CD4-positive, alpha-beta memory T cell (primary cell): ENCODE measurements at regions not wholly inside any gene's neighbourhood (a gene's known extent, or its start where the extent isn't known, plus 50 kb on each side); places are given as distances from the start of the nearest gene placed in this dataset.

ENCODE experiments used
- CTCF ChIA-PET: fragments of 350-600 bp; sonication (Branson Sonifier 250); formaldehyde crosslinking; loops from one replicate; lab custom pipeline; 2021; ENCODE audit warnings: inconsistent platforms; ENCODE audit not compliant: partially characterized antibody; lab: Charles Lee
- POLR2A ChIA-PET: fragments of 350-600 bp; sonication (Branson Sonifier 250); formaldehyde crosslinking; loops from one replicate; lab custom pipeline; 2021; ENCODE audit not compliant: partially characterized antibody; lab: Charles Lee
- DNase-seq, 5 donors: peaks; one replicate each; pipeline versions ENCODE4 v3.0.0 to v3.0.0-alpha.2; 2020 to 2022; ENCODE audit warnings: mixed read lengths in 1 of 5
- H3K27ac ChIP-seq: one replicate; pipeline ENCODE4 v1.7.0; 2013; ENCODE audit warnings: low read depth, low read length
- H3K27me3 ChIP-seq: 2 replicates; pipeline ENCODE4 v1.7.0; 2013; ENCODE audit warnings: mild to moderate bottlenecking, low read length, moderate library complexity; ENCODE audit not compliant: insufficient read depth
- H3K36me3 ChIP-seq: 2 replicates; pipeline ENCODE4 v1.7.0; 2013; ENCODE audit warnings: mild to moderate bottlenecking, low read length, moderate library complexity; ENCODE audit not compliant: insufficient read depth
- H3K4me1 ChIP-seq: 2 replicates; pipeline ENCODE4 v1.7.0; 2013; ENCODE audit warnings: mild to moderate bottlenecking, low read length, moderate library complexity; ENCODE audit not compliant: insufficient read depth
- H3K4me3 ChIP-seq, 2 donors: one replicate each; pipeline ENCODE4 v1.7.0; 2013; ENCODE audit warnings: low read length in 2 of 2, mild to moderate bottlenecking in 1 of 2
- H3K9me3 ChIP-seq, 2 donors: one replicate each; pipeline ENCODE4 v1.7.0; 2013; ENCODE audit warnings: low read length in 2 of 2, control low read depth in 1 of 2; ENCODE audit not compliant: control insufficient read depth in 1 of 2
- H3K27ac Mint-ChIP-seq, 7 donors: one replicate each; pipeline ENCODE4 v1.8.0; 2020 to 2021; ENCODE audit warnings: mixed read lengths in 7 of 7, mild to moderate bottlenecking in 6 of 7, inconsistent platforms in 3 of 7, moderate library complexity in 3 of 7
- H3K27me3 Mint-ChIP-seq, 2 donors: one replicate each; pipeline ENCODE4 v1.8.0; 2020 to 2021; ENCODE audit warnings: mixed read lengths in 2 of 2
- H3K36me3 Mint-ChIP-seq, 2 donors: one replicate each; pipeline ENCODE4 v1.8.0; 2020 to 2021; ENCODE audit warnings: mixed read lengths in 2 of 2, inconsistent platforms in 1 of 2, mild to moderate bottlenecking in 1 of 2
- H3K4me1 Mint-ChIP-seq, 4 donors: one replicate each; pipeline ENCODE4 v1.8.0; 2020 to 2021; ENCODE audit warnings: mixed read lengths in 4 of 4, mild to moderate bottlenecking in 1 of 4
- H3K4me3 Mint-ChIP-seq, 8 donors: one replicate each; pipeline ENCODE4 v1.8.0; 2020 to 2021; ENCODE audit warnings: mixed read lengths in 8 of 8, mild to moderate bottlenecking in 7 of 8, moderate library complexity in 6 of 8, inconsistent platforms in 3 of 8
- H3K9me3 Mint-ChIP-seq, 8 donors: one replicate each; pipeline ENCODE4 v1.8.0; 2020 to 2021; ENCODE audit warnings: mixed read lengths in 8 of 8, mild to moderate bottlenecking in 5 of 8, inconsistent platforms in 3 of 8, moderate library complexity in 1 of 8
- intact Hi-C: fragments of 100-400 bp; cut with micrococcal nuclease; formaldehyde crosslinking; loops from one replicate; pipeline ENCODE4 v1.15.1; 2023

DNA sequence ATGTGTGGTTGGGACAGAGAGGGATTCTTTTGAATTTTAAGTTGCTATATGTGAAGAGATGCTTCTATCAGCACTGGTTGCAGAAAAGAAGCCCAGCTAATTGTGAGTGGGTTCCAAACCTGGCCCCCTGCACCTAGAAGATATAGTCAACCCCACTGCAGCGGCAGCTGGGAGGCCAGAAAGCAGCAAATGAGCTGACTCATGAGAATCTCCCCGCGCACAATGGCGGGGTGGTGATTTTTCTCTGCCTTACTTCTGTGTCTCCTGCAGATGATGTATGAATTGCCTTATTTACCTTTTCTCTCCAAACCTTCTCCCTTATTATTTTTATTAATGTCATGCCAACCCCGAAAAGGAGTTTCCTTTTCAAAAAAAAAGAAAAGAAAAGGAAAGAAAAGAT is 89.7 kb downstream of the MAF start:
- Histone ChIP-seq H3K4me1 (no peaks in the 10 kb centered on the region), H3K27ac (no peak overlapping the region), H3K36me3 (no peaks in the 10 kb centered on the region), H3K9me3 (no peaks in the 10 kb centered on the region), H3K4me3 (no peak overlapping the region), H3K27me3 (no peaks in the 10 kb centered on the region)
- H3K9me3 Mint-ChIP-seq: no peaks in the 10 kb centered on the region
- peaks cover 0 to 2% of the 10 kb centered on the region in 2 donors for H3K27me3 Mint-ChIP-seq
- ChIA-PET CTCF (no interaction called here), POLR2A (no interaction called here)
- H3K36me3 Mint-ChIP-seq: no peaks in the 10 kb centered on the region
- no peak overlapping the region for H3K27ac Mint-ChIP-seq
- intact Hi-C loops: no loop called here
- H3K4me1 Mint-ChIP-seq: no peaks in the 10 kb centered on the region
- H3K4me3 Mint-ChIP-seq: no peak overlapping the region
- no peak for DNase-seq

DNA sequence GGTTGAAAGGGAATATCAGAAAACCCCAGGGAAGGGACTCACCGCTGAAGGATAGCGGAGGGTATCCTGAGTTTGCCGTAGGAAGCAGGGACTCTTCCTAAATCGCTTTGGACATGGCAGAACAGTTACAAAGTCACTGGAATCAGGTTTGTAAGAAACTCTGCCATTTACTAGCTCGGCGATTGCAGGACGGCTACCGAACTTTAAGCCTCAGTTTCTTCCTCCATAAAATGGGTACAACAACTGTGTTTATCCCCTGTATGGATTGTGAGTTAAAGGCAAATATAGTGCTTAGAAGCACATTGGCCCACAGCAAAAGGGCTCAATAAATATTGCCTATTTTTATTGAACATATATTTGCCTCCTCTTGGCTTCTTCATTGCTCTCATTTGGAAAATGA is 90.6 kb downstream of the MAF start:
- Histone ChIP-seq H3K9me3 (no peaks in the 10 kb centered on the region), H3K4me1 (no peaks in the 10 kb centered on the region), H3K27ac (no peak overlapping the region), H3K36me3 (no peaks in the 10 kb centered on the region), H3K27me3 (no peaks in the 10 kb centered on the region), H3K4me3 (no peak overlapping the region)
- H3K27ac Mint-ChIP-seq: no peak overlapping the region
- intact Hi-C loops: no loop called here
- ChIA-PET CTCF (no interaction called here), POLR2A (no interaction called here)
- H3K36me3 Mint-ChIP-seq: no peaks in the 10 kb centered on the region
- no peaks in the 10 kb centered on the region for H3K9me3 Mint-ChIP-seq
- H3K27me3 Mint-ChIP-seq: peaks cover 2% of the 10 kb centered on the region in 2 donors
- DNase-seq: no peak
- no peak overlapping the region for H3K4me3 Mint-ChIP-seq
- H3K4me1 Mint-ChIP-seq: no peaks in the 10 kb centered on the region

DNA sequence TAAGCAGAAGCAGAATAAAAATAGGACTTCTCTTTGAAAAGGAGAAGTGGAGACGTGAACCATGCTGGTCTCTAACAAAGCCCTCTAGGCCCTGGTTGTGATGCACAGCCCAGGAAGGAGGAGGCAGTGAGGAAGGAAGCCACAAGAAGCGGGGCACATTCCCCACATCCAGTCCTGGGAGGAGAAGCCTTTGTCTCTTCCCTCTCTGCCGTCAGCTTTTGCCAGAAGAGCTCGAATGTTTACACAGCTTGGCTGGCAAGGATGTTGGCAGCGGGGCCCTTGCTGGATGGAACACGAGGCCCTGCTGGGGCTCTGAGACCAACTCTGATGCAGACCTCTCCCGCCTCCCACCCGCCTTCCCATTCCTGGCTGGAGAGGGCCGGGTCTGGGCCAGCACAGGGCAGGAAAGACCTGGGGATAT is 91.3 kb downstream of the MAF start:
- Histone ChIP-seq H3K9me3 (no peaks in the 10 kb centered on the region), H3K27ac (no peak overlapping the region), H3K4me1 (no peaks in the 10 kb centered on the region), H3K36me3 (no peaks in the 10 kb centered on the region), H3K27me3 (no peaks in the 10 kb centered on the region), H3K4me3 (no peak overlapping the region)
- CTCF ChIA-PET: no interaction called here
- H3K27me3 Mint-ChIP-seq: peaks cover 2% of the 10 kb centered on the region in 2 donors
- H3K9me3 Mint-ChIP-seq: peaks cover 0 to 3% (median 0%) of the 10 kb centered on the region in 8 donors
- H3K27ac Mint-ChIP-seq: no peak overlapping the region
- POLR2A ChIA-PET: no interaction called here
- DNase-seq: no peak
- no peaks in the 10 kb centered on the region for H3K36me3 Mint-ChIP-seq
- intact Hi-C loops: no loop called here
- no peaks in the 10 kb centered on the region for H3K4me1 Mint-ChIP-seq
- H3K4me3 Mint-ChIP-seq: no peak overlapping the region

DNA sequence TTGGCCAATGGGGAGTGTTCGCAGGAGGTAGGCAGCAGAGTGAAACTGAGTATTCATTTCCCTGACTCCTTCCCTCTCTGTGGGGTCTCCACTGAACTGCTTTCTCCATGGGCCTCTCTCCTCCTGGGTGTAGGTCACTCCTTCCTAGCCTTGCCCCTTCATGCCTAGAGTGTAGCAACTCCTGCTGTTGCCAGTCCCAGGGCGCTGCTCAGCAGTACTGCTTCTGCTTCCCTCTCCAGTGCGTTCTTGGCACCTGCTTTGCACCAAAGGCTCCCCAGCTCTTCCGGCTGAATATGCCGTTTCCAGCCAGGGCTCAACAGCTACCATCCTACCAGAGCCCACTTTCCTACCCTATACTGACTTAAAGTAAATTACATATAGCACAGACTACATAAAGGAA is 92.2 kb downstream of the MAF start:
- H3K4me3 ChIP-seq: no peak overlapping the region

DNA sequence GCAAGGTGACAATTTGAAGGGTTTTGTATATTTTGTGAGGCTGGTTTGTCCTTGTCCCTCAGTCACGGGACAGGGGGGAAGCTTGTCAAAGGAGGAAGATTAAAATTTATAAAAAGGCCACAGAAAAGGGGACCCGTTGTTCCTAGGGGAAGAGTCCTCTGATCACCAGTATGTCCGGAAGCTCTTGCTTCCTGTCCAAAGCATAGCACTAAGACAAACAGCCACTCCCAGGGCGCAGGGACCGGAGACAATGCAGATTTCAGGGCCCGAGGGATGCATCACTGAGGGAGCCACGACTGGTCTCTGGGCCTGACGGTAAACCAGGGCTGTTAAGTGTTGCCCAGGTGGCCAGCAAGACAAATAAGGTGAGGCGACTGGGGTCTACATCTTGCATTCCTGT is 95.2 kb downstream of the MAF start:
- Mint-ChIP-seq H3K9me3 (peaks cover 0 to 4% (median 0%) of the 10 kb centered on the region in 8 donors), H3K27ac (no peak overlapping the region), H3K36me3 (no peaks in the 10 kb centered on the region), H3K4me1 (no peaks in the 10 kb centered on the region), H3K27me3 (peaks cover 0 to 2% of the 10 kb centered on the region in 2 donors), H3K4me3 (no peak overlapping the region)
- H3K36me3 ChIP-seq: no peaks in the 10 kb centered on the region
- H3K9me3 ChIP-seq: no peaks in the 10 kb centered on the region
- POLR2A ChIA-PET: no interaction called here
- no peak overlapping the region for H3K27ac ChIP-seq
- no peaks in the 10 kb centered on the region for H3K27me3 ChIP-seq
- CTCF ChIA-PET: no interaction called here
- no peaks in the 10 kb centered on the region for H3K4me1 ChIP-seq
- DNase-seq: no peak
- intact Hi-C loops: no loop called here
- no peak overlapping the region for H3K4me3 ChIP-seq

More for the DNA sequence above, 92.2 kb downstream of the MAF start:
- peaks cover 0 to 4% (median 0%) of the 10 kb centered on the region in 8 donors for H3K9me3 Mint-ChIP-seq
- intact Hi-C loops: no loop called here
- Histone ChIP-seq H3K36me3 (no peaks in the 10 kb centered on the region), H3K27me3 (no peaks in the 10 kb centered on the region), H3K27ac (no peak overlapping the region), H3K9me3 (no peaks in the 10 kb centered on the region), H3K4me1 (no peaks in the 10 kb centered on the region)
- DNase-seq: no peak
- no peak overlapping the region for H3K27ac Mint-ChIP-seq
- H3K27me3 Mint-ChIP-seq: peaks cover 2% of the 10 kb centered on the region in 2 donors
- H3K36me3 Mint-ChIP-seq: no peaks in the 10 kb centered on the region
- ChIA-PET POLR2A (no interaction called here), CTCF (no interaction called here)
- H3K4me3 Mint-ChIP-seq: no peak overlapping the region
- no peaks in the 10 kb centered on the region for H3K4me1 Mint-ChIP-seq

DNA sequence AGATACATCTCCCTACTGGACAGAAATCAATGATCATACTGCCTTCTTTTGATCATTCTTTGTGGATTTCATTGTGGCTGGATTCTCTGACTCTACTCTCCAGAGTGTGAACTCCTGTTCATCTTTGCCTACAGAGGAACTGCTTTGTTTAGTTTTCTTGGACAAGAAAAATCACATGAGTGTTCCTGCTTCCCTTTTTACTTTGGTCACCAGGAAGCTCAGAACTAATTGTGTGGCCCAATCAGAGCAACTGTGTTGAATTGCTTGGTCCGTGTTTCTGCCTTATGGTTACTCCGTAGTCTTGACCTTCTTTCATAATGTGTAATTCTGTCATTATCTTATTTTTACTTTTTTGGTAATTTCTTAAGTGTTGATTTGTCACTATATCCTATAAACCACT is 97.0 kb downstream of the MAF start:
- intact Hi-C loops: no loop called here
- ChIA-PET POLR2A (no interaction called here), CTCF (no interaction called here)
- H3K9me3 Mint-ChIP-seq: peaks cover 0 to 4% (median 0%) of the 10 kb centered on the region in 8 donors
- no peak for DNase-seq
- H3K36me3 Mint-ChIP-seq: no peaks in the 10 kb centered on the region
- H3K4me3 Mint-ChIP-seq: no peak overlapping the region
- peak overlapping the region in 1 of 7 donors; percentile 15 for H3K27ac Mint-ChIP-seq
- peaks cover 0 to 2% of the 10 kb centered on the region in 2 donors for H3K27me3 Mint-ChIP-seq
- no peaks in the 10 kb centered on the region for H3K9me3 ChIP-seq
- H3K27me3 ChIP-seq: no peaks in the 10 kb centered on the region
- no peaks in the 10 kb centered on the region for H3K36me3 ChIP-seq
- peaks cover 3% of the 10 kb centered on the region for H3K4me1 ChIP-seq
- H3K27ac ChIP-seq: no peak overlapping the region
- H3K4me3 ChIP-seq: no peak overlapping the region
- H3K4me1 Mint-ChIP-seq: peaks cover 0 to 5% (median 2%) of the 10 kb centered on the region in 4 donors

DNA sequence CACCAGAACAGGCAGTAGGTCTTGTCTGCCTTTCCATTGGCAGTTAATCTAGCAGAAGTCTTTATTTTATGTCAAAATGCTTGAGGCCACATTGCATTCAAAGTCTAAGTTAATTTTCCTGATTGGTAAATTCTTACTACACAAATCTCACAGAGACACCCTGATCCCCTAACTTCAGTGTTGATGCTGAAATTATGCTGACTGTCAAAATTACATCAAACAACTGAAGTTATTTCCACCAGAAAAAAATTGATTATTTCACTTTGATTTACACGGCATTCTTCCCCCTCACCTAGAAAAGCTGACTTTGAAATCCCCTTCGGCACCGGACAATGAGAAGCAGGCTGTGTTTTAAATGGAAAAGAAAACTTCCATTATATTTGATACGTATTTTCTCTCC is 99.1 kb downstream of the MAF start:
- Mint-ChIP-seq H3K27ac (no peak overlapping the region), H3K36me3 (no peaks in the 10 kb centered on the region), H3K4me3 (no peak overlapping the region), H3K27me3 (peaks cover 0 to 2% of the 10 kb centered on the region in 2 donors), H3K9me3 (peaks cover 0 to 4% (median 0%) of the 10 kb centered on the region in 8 donors), H3K4me1 (peaks cover 12 to 22% (median 16%) of the 10 kb centered on the region in 4 donors)
- no peak overlapping the region for H3K4me3 ChIP-seq
- CTCF ChIA-PET: interaction anchor here (1.0 kb wide), 1 partner anchor 8 kb away, joined by 3 read pairs; no protein-coding TSS in a partner anchor
- no peak for DNase-seq
- no peaks in the 10 kb centered on the region for H3K27me3 ChIP-seq
- H3K4me1 ChIP-seq: peaks cover 15% of the 10 kb centered on the region
- H3K27ac ChIP-seq: no peak overlapping the region
- H3K36me3 ChIP-seq: no peaks in the 10 kb centered on the region
- intact Hi-C loops: no loop called here
- POLR2A ChIA-PET: no interaction called here
- H3K9me3 ChIP-seq: no peaks in the 10 kb centered on the region

DNA sequence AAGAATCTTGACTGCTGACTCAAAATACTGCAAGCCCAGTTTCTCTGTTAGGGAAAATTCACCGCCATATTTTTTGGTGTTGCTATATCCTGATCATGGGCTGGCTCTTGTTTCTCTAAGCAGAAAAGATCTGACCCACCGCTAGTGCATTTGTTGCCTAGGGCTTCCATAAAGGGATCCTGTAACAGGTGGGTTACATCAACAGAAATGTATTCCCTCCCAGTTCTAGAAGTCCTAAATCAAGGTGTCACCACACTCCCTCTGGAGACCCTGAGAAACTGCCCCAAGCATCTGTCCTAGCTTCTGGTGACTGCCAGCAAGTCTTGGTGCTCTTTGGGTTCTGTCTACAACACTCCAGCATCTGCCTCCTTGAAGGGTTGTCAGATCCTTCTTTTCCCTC is 99.7 kb downstream of the MAF start:
- Mint-ChIP-seq H3K27ac (no peak overlapping the region), H3K9me3 (peaks cover 0 to 4% (median 0%) of the 10 kb centered on the region in 8 donors), H3K27me3 (peaks cover 0 to 2% of the 10 kb centered on the region in 2 donors), H3K4me1 (peaks cover 12 to 22% (median 16%) of the 10 kb centered on the region in 4 donors), H3K36me3 (no peaks in the 10 kb centered on the region), H3K4me3 (no peak overlapping the region)
- Histone ChIP-seq H3K9me3 (no peaks in the 10 kb centered on the region), H3K27ac (no peak overlapping the region), H3K4me3 (no peak overlapping the region), H3K27me3 (no peaks in the 10 kb centered on the region), H3K36me3 (no peaks in the 10 kb centered on the region), H3K4me1 (peaks cover 15% of the 10 kb centered on the region)
- no peak for DNase-seq
- ChIA-PET CTCF (interaction anchor here (1.1 kb wide), 1 partner anchor 15 kb away, joined by 3 read pairs; no protein-coding TSS in a partner anchor), POLR2A (no interaction called here)
- intact Hi-C loops: no loop called here
